GM12874 (cell line): ENCODE measurements at regions not wholly inside any gene's neighbourhood (a gene's known extent, or its start where the extent isn't known, plus 50 kb on each side); places are given as distances from the start of the nearest gene placed in this dataset.

ENCODE experiments used
- CTCF ChIP-seq: IDR thresholded peaks from 2 replicates; pipeline ENCODE4 v1.5.1; 2011; ENCODE audit warnings: low read depth, mild to moderate bottlenecking, control low read depth, low read length, moderate library complexity; ENCODE audit not compliant: insufficient read depth

GRCh38 chr1:38686167-38686926, 173.2 kb downstream of the RRAGC start:
- no peak for TF ChIP-seq CTCF

DNA sequence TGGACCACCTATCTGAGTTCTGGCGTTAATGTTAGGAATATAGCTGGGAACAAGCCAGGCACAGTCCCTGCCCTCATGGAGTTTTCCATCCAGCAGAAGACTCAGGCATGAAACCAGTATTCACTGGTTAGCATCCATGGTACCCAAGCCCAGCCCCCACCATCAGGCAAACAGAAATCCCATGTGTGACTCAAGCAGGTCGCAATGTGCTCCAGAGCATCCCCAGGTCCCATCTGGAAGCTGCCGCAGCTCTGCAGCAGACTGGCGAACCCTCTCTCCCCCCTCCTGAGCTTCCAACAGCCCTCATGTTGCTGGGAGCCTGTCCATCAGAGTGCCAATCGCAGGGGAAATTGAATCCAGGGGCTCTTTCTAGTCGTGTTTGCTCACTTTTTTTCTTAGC, 174.2 kb downstream of the RRAGC start:
- TF ChIP-seq CTCF = no peak

DNA sequence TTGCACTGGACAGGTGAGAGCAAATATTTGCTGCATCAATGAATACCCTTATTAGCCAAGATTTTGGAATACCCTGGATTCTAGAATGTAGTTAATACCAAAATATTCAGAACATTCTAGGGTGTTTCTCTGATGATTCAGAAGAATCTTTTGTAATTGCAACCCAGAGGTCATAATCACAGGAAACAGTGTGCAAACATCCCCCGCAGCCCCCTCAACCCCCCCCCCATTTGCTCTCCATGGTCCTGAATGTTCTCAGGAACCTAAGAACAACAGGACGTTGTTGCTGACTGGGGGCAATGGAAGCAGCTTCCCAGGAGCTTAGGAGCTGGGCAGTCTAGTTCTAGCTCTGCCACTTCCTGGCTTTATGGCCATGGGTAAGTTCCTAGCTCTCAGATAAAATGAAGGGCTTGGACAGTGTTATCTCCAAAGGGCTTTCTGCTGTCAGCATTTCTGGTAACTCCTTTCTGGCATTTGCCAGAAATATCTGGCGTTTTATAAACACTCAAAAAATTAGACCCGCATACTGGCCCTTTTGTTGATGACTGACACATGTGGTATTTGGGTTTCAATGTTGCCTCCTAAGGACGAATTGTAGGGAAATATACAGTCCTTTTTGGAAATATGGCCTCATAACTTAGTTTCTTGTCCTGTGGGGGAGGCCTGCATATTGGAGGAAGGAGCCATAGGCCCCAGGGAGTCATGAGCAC, 178.6 kb downstream of the RRAGC start:
- TF ChIP-seq CTCF = no peak

DNA sequence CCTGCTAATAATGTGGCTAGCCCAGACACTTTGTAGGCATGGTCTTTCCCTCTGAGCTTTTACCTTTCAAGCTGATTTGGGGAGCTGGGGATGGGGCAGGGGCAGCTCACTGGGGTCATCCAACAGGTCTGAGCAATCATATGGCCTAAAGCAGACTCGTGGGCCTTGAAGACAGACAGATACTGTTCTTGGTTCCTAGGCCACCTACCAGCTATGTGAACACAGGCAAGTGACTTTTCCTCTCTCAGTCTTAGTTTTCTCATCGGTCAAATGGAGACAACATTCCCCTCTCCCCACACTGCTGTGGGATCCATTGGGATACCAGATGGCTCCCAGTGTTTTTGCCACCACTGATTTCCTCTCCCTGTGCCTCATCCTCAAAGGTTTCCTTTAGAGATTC, 181.8 kb downstream of the RRAGC start:
- TF ChIP-seq CTCF = no peak

GRCh38 chr1:38677311-38677710, 182.3 kb downstream of the RRAGC start:
- TF ChIP-seq CTCF = no peak

DNA sequence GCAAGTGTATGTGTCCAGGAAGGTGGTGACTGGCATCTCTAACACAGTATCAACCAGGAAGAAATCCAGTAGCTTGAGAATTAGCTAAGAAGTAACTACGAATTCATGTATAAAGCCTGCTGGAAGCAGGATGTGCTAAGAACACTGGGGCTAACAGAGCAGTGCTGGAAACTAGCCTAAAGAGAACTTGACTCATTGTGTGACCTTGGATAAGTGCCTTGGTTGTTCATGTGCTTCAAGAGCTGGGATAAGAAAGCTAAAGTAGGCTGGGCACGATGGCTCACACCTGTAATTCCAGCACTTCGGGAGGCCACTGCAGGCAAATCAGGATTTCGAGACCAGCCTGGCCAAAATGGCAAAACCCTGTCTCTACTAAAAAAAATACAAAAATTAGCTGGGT, 186.9 kb downstream of the RRAGC start:
- no peak for TF ChIP-seq CTCF

GRCh38 chr1:38671221-38671620, 188.4 kb downstream of the RRAGC start:
- TF ChIP-seq CTCF = no peak
